K562 (cell line): ENCODE measurements at regions not wholly inside any gene's neighbourhood (a gene's known extent, or its start where the extent isn't known, plus 50 kb on each side); places are given as distances from the start of the nearest gene placed in this dataset.

ENCODE experiments used
- ATAC-seq: fragments of 200-7000 bp; cut with Tn5 transposase; 3 replicates; pipeline ENCODE4 v1.9.1; 2020; ENCODE audit warnings: moderate library complexity
- BruUV-seq: library from RNA; stranded (reverse); fragments of 400-500 nt; replicated peaks from 2 replicates; lab custom pipeline; 2021; lab: Mats Ljungman, UMichigan
- CTCF ChIA-PET: fragments of 300-600 bp; formaldehyde crosslinking; extraction: SDS; loops from one replicate; lab custom pipeline; 2021; ENCODE audit warnings: low intra/inter-chr PET ratio; lab: Yijun Ruan, JAX
- POLR2A ChIA-PET: fragments of 300-600, 350-650 bp; sonication (Branson Sonifier 250); formaldehyde crosslinking; extraction: SDS; loops from one replicate; lab custom pipeline; 2021; ENCODE audit warnings: antibody characterized with exemption, inconsistent platforms; lab: Yijun Ruan, JAX
- DNase-seq, 4 experiments: peaks; one replicate each; pipeline versions ENCODE4 v3.0.0 to v3.0.0-alpha.2; 2011 to 2018; ENCODE audit warnings: low spot score in 3 of 4, mixed read lengths in 3 of 4; ENCODE audit errors: extremely low read depth in 1 of 4
- FAIRE-seq: peaks from 2 replicates; lab custom pipeline; 2011; peaks lifted over from hg19 to GRCh38; lab: Jason Lieb, UNC
- H2AFZ ChIP-seq: 2 replicates; pipeline ENCODE4 v1.6.0; 2011; ENCODE audit warnings: low read depth, low read length, control low read depth, inconsistent platforms
- H3K27ac ChIP-seq: fragments of 200-600 bp; 3 replicates; pipeline ENCODE4 v1.8.0; 2011; ENCODE audit warnings: low read depth, mild to moderate bottlenecking, control low read depth, inconsistent platforms, low read length, moderate library complexity, mixed read lengths; ENCODE audit errors: extremely low read depth
- H3K27me3 ChIP-seq, 2 experiments: fragments of 300-600 bp in 1 of 2; 2 replicates in 1 of 2; 3 replicates in 1 of 2; pipeline versions ENCODE4 v1.6.0 to v1.8.0; 2011; ENCODE audit warnings: inconsistent platforms in 2 of 2, low read length in 2 of 2, mild to moderate bottlenecking in 1 of 2, mixed read lengths in 1 of 2, moderate library complexity in 1 of 2; ENCODE audit not compliant: control insufficient read depth in 2 of 2, insufficient read depth in 2 of 2
- H3K36me3 ChIP-seq: fragments of 300-600 bp; 3 replicates; pipeline ENCODE4 v1.8.0; 2011; ENCODE audit warnings: mild to moderate bottlenecking, low read length, inconsistent platforms; ENCODE audit not compliant: control insufficient read depth, insufficient read depth
- H3K4me1 ChIP-seq, 2 experiments: fragments of 200-600 bp in 1 of 2; replicated peaks in 1 of 2; 2 replicates in 1 of 2; 3 replicates in 1 of 2; pipeline versions ENCODE4 v1.5.1 to v1.8.0; 2011; ENCODE audit warnings: inconsistent platforms in 2 of 2, low read length in 2 of 2, mild to moderate bottlenecking in 1 of 2, mixed read lengths in 1 of 2, moderate library complexity in 1 of 2; ENCODE audit not compliant: control insufficient read depth in 2 of 2, insufficient read depth in 2 of 2
- H3K4me2 ChIP-seq: 2 replicates; pipeline ENCODE4 v1.6.1; 2011; ENCODE audit warnings: low read length, control low read depth, inconsistent platforms, mixed read lengths; ENCODE audit not compliant: insufficient read depth
- H3K4me3 ChIP-seq: fragments of 200-600 bp; sonication (generic), shearing (Covaris generic); 2 replicates; pipeline ENCODE4 v1.5.1; 2016; ENCODE audit warnings: control low read depth, inconsistent platforms
- H3K79me2 ChIP-seq: fragments of 200-600 bp; 3 replicates; pipeline ENCODE4 v1.8.0; 2011; ENCODE audit warnings: low read length, inconsistent platforms; ENCODE audit not compliant: control insufficient read depth, insufficient read depth
- H3K9ac ChIP-seq, 2 experiments: 2 replicates each; pipeline versions ENCODE4 v1.6.0 to v1.6.1; 2011; ENCODE audit warnings: low read depth in 2 of 2, low read length in 2 of 2, control low read depth in 1 of 2, inconsistent platforms in 1 of 2, mild to moderate bottlenecking in 1 of 2, mixed read lengths in 1 of 2; ENCODE audit not compliant: insufficient read depth in 1 of 2
- H3K9me1 ChIP-seq: one replicate; pipeline ENCODE4 v1.6.0; 2011; ENCODE audit warnings: inconsistent platforms, mild to moderate bottlenecking, low read length, moderate library complexity; ENCODE audit not compliant: control insufficient read depth, insufficient read depth
- H3K9me3 ChIP-seq: replicated peaks from 2 replicates; pipeline ENCODE4 v1.5.1; 2011; ENCODE audit warnings: low read depth, low read length, inconsistent platforms; ENCODE audit not compliant: control insufficient read depth, insufficient read depth
- H4K20me1 ChIP-seq: replicated peaks from 2 replicates; pipeline ENCODE4 v1.6.1; 2011; ENCODE audit warnings: low read length, inconsistent platforms, mixed read lengths; ENCODE audit not compliant: control insufficient read depth, insufficient read depth
- BCOR ChIP-seq: fragments of 450-650 bp; IDR thresholded peaks from 2 replicates; pipeline ENCODE4 v1.6.1; 2016
- BHLHE40 ChIP-seq: IDR thresholded peaks from 2 replicates; pipeline ENCODE4 v1.6.1; 2011; ENCODE audit warnings: low read length, improper control_type of control experiment
- CHD4 ChIP-seq: fragments of 200-600 bp; sonication (generic); IDR thresholded peaks from 3 replicates; pipeline ENCODE4 v1.6.1; 2012; ENCODE audit warnings: low read depth, mild to moderate bottlenecking, mixed read lengths, low read length, inconsistent platforms; ENCODE audit not compliant: insufficient read depth, insufficient replicate concordance, poor library complexity, severe bottlenecking
- IFI16 ChIP-seq: fragments of 250-450 bp; sonication (Bioruptor Pico); IDR thresholded peaks from 2 replicates; pipeline ENCODE4 v2.1.2; 2022; ENCODE audit warnings: mild to moderate bottlenecking, inconsistent platforms
- L3MBTL2 ChIP-seq: fragments of 450-650 bp; IDR thresholded peaks from 2 replicates; pipeline ENCODE4 v1.6.1; 2016; ENCODE audit warnings: mild to moderate bottlenecking, moderate library complexity
- PHB ChIP-seq: fragments of 250-450 bp; sonication (Bioruptor Pico); IDR thresholded peaks from 2 replicates; pipeline ENCODE4 v1.5.0; 2021
- PML ChIP-seq: IDR thresholded peaks from 2 replicates; pipeline ENCODE4 v1.6.1; 2012; ENCODE audit warnings: low read length, inconsistent platforms
- RNF219 ChIP-seq: fragments of 250-450 bp; sonication (Bioruptor Pico); IDR thresholded peaks from 2 replicates; pipeline ENCODE4 v1.5.0; 2022; ENCODE audit warnings: mild to moderate bottlenecking
- TEAD4 ChIP-seq, 2 experiments: sonication (generic) in 1 of 2; formaldehyde crosslinking in 1 of 2; IDR thresholded peaks; 2 replicates each; pipeline versions ENCODE4 v1.6.1 to v1.8.0; 2012 to 2022; ENCODE audit warnings: borderline replicate concordance in 1 of 2, inconsistent platforms in 1 of 2, low read length in 1 of 2, mild to moderate bottlenecking in 1 of 2, missing genetic modification reagents in 1 of 2
- ZBTB7A ChIP-seq: IDR thresholded peaks from 2 replicates; pipeline ENCODE4 v1.6.1; 2011; ENCODE audit warnings: low read depth, mild to moderate bottlenecking, low read length, moderate library complexity, borderline replicate concordance; ENCODE audit not compliant: control insufficient read depth
- WGBS: fragments of 100-300 bp; shearing (Covaris generic); methylation state at CpG from one replicate; pipeline ENCODE4 v1.1.6; 2016; ENCODE audit warnings: low coverage, mixed read lengths; ENCODE audit not compliant: insufficient coverage; ENCODE audit errors: missing lambda C conversion rate; 5-methylcytosine and 5-hydroxymethylcytosine counted together
- in situ Hi-C: fragments of 300-500 bp; cut with MboI; formaldehyde crosslinking; loops from 4 replicates; pipeline ENCODE4 v1.15.0; 2018; ENCODE audit warnings: inconsistent platforms, mixed read lengths
- intact Hi-C: fragments of 100-400 bp; cut with micrococcal nuclease; formaldehyde crosslinking; loops from 2 replicates; pipeline ENCODE4 v1.14.2; 2022
- TF ChIP-seq, protein P1 (sequence below): fragments of 450-650 bp; IDR thresholded peaks from 2 replicates; pipeline ENCODE4 v1.6.1; 2016; ENCODE audit warnings: mild to moderate bottlenecking, moderate library complexity

DNA sequence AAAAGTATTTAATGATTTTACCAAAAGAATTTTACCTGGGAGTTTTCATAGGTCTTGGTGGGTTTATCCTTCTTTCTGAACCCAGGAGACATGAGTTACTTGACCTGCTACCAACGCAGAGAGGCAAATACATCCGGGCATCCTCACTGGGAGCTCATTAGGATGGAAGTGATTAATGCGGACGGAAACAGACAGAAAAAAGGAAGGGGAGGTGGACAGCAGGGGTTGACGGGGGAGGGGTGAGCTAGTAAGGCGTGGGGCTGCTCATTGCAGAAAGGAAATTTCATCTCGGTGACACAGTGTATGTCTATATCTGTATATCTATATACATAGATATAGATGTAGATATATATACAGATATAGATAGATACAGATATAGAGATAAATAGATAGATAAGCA is 408.2 kb upstream of the ADARB2 start:
- in situ Hi-C loops, result no loop called here
- ChIA-PET CTCF (no interaction called here), POLR2A (no interaction called here)
- DNase-seq (no peak), ATAC-seq (no peak), FAIRE-seq (no peak)
- no peak overlapping the region for H3K4me2 ChIP-seq
- no peaks in the 10 kb centered on the region for H3K9me3 ChIP-seq
- no peaks in the 10 kb centered on the region for H4K20me1 ChIP-seq
- no peaks in the 10 kb centered on the region for H3K4me1 ChIP-seq
- intact Hi-C loops, result no loop called here
- H3K27ac ChIP-seq, result no peak overlapping the region
- BruUV-seq, result no TSS peak
- 0% methylated on average over 5 of the region's 7 CpGs for WGBS
- no peaks in the 10 kb centered on the region for H3K27me3 ChIP-seq
- H3K36me3 ChIP-seq, result no peaks in the 10 kb centered on the region
- H3K9ac ChIP-seq, result no peak overlapping the region
- H2AFZ ChIP-seq, result no peak overlapping the region
- H3K79me2 ChIP-seq, result no peaks in the 10 kb centered on the region
- no peaks in the 10 kb centered on the region for H3K9me1 ChIP-seq
- H3K4me3 ChIP-seq, result no peak overlapping the region
- TF ChIP-seq TEAD4 (IDR thresholded peaks at IDR 0.05; ENCODE audit: low read length), result no peak
- no peak for TF ChIP-seq TEAD4 (CRISPR knock-in tag; IDR thresholded peaks at IDR 0.05; ENCODE audit: borderline replicate concordance)
- TF ChIP-seq PHB (CRISPR knock-in tag), result no peak
- no peak for TF ChIP-seq L3MBTL2
- TF ChIP-seq CHD4, result no peak
- no peak for TF ChIP-seq IFI16 (CRISPR knock-in tag)
- no peak for TF ChIP-seq BHLHE40
- TF ChIP-seq, protein P1, sequence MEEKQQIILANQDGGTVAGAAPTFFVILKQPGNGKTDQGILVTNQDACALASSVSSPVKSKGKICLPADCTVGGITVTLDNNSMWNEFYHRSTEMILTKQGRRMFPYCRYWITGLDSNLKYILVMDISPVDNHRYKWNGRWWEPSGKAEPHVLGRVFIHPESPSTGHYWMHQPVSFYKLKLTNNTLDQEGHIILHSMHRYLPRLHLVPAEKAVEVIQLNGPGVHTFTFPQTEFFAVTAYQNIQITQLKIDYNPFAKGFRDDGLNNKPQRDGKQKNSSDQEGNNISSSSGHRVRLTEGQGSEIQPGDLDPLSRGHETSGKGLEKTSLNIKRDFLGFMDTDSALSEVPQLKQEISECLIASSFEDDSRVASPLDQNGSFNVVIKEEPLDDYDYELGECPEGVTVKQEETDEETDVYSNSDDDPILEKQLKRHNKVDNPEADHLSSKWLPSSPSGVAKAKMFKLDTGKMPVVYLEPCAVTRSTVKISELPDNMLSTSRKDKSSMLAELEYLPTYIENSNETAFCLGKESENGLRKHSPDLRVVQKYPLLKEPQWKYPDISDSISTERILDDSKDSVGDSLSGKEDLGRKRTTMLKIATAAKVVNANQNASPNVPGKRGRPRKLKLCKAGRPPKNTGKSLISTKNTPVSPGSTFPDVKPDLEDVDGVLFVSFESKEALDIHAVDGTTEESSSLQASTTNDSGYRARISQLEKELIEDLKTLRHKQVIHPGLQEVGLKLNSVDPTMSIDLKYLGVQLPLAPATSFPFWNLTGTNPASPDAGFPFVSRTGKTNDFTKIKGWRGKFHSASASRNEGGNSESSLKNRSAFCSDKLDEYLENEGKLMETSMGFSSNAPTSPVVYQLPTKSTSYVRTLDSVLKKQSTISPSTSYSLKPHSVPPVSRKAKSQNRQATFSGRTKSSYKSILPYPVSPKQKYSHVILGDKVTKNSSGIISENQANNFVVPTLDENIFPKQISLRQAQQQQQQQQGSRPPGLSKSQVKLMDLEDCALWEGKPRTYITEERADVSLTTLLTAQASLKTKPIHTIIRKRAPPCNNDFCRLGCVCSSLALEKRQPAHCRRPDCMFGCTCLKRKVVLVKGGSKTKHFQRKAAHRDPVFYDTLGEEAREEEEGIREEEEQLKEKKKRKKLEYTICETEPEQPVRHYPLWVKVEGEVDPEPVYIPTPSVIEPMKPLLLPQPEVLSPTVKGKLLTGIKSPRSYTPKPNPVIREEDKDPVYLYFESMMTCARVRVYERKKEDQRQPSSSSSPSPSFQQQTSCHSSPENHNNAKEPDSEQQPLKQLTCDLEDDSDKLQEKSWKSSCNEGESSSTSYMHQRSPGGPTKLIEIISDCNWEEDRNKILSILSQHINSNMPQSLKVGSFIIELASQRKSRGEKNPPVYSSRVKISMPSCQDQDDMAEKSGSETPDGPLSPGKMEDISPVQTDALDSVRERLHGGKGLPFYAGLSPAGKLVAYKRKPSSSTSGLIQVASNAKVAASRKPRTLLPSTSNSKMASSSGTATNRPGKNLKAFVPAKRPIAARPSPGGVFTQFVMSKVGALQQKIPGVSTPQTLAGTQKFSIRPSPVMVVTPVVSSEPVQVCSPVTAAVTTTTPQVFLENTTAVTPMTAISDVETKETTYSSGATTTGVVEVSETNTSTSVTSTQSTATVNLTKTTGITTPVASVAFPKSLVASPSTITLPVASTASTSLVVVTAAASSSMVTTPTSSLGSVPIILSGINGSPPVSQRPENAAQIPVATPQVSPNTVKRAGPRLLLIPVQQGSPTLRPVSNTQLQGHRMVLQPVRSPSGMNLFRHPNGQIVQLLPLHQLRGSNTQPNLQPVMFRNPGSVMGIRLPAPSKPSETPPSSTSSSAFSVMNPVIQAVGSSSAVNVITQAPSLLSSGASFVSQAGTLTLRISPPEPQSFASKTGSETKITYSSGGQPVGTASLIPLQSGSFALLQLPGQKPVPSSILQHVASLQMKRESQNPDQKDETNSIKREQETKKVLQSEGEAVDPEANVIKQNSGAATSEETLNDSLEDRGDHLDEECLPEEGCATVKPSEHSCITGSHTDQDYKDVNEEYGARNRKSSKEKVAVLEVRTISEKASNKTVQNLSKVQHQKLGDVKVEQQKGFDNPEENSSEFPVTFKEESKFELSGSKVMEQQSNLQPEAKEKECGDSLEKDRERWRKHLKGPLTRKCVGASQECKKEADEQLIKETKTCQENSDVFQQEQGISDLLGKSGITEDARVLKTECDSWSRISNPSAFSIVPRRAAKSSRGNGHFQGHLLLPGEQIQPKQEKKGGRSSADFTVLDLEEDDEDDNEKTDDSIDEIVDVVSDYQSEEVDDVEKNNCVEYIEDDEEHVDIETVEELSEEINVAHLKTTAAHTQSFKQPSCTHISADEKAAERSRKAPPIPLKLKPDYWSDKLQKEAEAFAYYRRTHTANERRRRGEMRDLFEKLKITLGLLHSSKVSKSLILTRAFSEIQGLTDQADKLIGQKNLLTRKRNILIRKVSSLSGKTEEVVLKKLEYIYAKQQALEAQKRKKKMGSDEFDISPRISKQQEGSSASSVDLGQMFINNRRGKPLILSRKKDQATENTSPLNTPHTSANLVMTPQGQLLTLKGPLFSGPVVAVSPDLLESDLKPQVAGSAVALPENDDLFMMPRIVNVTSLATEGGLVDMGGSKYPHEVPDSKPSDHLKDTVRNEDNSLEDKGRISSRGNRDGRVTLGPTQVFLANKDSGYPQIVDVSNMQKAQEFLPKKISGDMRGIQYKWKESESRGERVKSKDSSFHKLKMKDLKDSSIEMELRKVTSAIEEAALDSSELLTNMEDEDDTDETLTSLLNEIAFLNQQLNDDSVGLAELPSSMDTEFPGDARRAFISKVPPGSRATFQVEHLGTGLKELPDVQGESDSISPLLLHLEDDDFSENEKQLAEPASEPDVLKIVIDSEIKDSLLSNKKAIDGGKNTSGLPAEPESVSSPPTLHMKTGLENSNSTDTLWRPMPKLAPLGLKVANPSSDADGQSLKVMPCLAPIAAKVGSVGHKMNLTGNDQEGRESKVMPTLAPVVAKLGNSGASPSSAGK, result no peak
- TF ChIP-seq PML, result no peak
- TF ChIP-seq RNF219 (CRISPR knock-in tag), result no peak
- no peak for TF ChIP-seq BCOR
- no peak for TF ChIP-seq ZBTB7A
